Epithelial cell of proximal tubule (primary cell): ENCODE measurements at regions not wholly inside any gene's neighbourhood (a gene's known extent, or its start where the extent isn't known, plus 50 kb on each side); places are given as distances from the start of the nearest gene placed in this dataset.
"Not testable (repeated sequence)": the region's sequence is repeated elsewhere in the genome, so short reads cannot be mapped to it uniquely, and the experiment has no call there.

Source experiments
- DNase-seq: peaks from one replicate; pipeline ENCODE4 v3.0.0-alpha.2; 2011; ENCODE audit warnings: low read depth
- H3K4me3 ChIP-seq: 2 replicates; pipeline ENCODE4 v1.5.1; 2011; ENCODE audit warnings: low read depth, mild to moderate bottlenecking, low read length
- TF ChIP-seq, protein P1 (sequence below): conservative IDR thresholded peaks from 2 replicates; pipeline ENCODE4 v1.5.1; 2012; ENCODE audit warnings: low read depth, mild to moderate bottlenecking, low read length

DNA sequence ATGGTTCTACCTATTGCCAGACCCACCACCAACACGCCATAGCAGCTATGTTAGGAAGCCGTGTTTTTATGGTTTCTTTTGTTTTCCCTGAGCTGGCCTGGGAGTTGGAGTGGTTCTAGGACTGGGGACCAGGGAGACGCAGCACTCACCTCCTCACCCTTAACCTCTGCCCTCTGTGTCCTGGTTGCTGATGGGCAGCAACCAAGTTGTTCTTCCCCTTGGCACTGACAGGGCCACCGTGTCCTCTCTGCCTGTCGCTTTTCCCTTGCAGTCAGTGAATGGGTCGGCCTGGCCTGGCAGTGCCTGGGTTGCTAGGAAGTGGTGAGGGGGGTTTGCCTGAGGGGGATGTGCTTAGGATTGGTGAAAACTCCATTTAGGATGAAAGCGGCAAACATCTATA is 197.1 kb upstream of the GATA6 start:
- no peak for DNase-seq
- TF ChIP-seq, protein P1, sequence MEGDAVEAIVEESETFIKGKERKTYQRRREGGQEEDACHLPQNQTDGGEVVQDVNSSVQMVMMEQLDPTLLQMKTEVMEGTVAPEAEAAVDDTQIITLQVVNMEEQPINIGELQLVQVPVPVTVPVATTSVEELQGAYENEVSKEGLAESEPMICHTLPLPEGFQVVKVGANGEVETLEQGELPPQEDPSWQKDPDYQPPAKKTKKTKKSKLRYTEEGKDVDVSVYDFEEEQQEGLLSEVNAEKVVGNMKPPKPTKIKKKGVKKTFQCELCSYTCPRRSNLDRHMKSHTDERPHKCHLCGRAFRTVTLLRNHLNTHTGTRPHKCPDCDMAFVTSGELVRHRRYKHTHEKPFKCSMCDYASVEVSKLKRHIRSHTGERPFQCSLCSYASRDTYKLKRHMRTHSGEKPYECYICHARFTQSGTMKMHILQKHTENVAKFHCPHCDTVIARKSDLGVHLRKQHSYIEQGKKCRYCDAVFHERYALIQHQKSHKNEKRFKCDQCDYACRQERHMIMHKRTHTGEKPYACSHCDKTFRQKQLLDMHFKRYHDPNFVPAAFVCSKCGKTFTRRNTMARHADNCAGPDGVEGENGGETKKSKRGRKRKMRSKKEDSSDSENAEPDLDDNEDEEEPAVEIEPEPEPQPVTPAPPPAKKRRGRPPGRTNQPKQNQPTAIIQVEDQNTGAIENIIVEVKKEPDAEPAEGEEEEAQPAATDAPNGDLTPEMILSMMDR, result no peak
- no peak overlapping the region for H3K4me3 ChIP-seq

DNA sequence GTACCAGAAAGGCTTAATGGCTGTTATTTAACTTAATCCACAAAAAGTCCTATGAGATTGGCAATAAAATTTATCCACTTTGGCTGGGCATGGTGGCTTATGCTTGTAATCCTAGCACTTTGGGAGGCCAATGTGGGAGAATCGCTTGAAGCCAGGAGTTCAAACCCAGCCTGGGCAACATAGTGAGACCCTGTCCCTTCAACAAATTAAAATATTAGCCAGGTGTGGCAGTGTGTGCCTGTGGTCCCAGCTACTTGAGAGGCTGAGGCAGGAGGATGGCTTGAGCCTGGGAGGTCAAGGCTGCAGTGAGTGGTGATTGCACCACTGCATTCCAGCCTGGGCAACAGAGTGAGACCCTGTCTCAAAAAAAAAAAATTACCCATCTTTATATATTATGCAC is 193.4 kb upstream of the GATA6 start:
- DNase-seq, H3K4me3 ChIP-seq: not testable (repeated sequence)

DNA sequence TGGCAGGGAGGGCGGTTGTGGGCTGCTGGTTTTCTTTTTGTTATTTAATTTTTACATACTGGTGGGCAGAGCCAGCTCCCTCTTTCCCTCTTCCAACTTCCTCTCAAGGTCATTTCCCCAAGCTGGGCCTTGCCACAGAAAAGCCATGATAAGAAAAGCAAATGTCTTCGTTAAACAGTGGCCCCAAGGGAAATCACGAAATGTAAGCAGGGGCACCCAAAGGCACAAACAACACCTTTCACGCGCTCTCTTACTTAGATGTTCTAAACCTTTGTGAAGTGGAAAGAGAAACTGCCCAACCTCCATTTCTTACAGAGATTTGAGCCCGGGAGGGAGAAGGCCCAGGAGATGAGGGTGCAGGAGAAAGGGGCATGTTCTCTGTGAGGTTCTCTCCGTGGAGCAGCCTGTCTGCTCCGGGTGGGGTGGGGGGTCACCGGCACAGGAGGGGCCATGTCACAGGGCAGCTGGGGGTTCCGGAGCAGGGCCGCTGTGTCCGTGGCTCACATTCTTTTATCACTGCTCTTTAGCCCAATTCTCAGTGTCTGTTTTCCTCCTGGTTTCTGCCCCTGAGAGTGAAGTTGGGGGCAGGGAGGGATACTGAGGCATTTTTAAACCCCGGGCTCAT is 190.7 kb upstream of the GATA6 start:
- DNase-seq, result no peak
- no peak overlapping the region for H3K4me3 ChIP-seq
- TF ChIP-seq, protein P1, result no peak

DNA sequence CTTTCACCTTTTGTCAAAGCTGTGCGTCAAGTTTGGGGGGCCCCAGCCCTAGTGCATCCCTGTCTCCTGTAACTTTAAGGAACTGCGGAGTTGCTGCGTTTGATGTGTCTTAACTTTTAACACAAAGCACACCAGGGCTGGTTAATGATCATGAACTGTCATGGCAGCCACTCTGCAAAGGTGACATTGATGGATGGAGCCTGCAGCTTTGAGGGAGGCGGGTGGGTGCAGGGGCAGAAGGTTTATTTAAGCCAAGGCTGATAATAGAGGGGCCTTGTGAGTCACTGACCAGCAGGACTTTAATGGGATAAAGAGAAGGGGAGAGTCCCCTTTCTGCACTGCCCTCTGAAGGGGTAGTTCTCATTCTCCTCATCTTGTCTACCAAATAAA is 190.2 kb upstream of the GATA6 start:
- DNase-seq, result no peak
- no peak overlapping the region for H3K4me3 ChIP-seq
- TF ChIP-seq, protein P1, result no peak

DNA sequence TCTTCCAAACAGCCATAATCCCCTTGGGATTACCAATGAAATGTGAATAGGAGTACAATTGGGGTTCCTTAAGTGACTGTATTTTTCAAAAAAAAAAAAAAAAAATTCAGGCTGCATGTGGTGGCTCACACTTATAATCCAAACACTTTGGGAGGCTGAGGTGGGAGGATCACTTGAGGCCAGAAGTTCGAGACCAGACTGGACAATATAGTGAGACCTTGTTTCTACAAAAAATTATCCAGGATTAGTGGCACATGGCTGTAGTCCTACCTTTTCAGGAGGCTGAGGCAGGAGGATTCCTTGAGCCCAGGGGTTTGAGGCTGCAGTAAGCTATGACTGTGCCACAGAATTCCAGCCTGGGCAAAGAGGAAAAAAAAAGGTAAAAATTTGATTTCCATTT is 189.6 kb upstream of the GATA6 start:
- TF ChIP-seq, protein P1, result no peak
- H3K4me3 ChIP-seq, result no peak overlapping the region
- no peak for DNase-seq

DNA sequence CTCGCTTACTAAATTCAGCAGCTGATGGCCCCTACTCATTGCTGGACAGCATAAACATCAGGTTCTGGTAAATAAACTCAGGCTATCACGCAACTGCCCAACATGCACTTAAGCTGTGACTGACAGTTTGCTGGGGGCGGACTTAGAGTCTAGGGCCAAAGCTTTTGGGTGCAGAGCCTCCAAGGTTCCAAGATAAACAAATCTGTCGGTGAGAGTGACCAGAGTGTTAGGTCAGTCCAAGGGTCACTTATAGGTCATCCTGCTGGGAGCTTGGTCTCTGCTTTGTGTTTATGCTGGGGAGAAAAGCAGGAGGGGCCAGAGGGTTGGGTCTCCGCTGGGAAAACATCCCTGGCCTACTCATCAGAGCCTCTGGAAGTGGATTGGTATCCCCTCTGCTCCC is 188.6 kb upstream of the GATA6 start:
- no peak for DNase-seq
- TF ChIP-seq, protein P1, result no peak
- no peak overlapping the region for H3K4me3 ChIP-seq

DNA sequence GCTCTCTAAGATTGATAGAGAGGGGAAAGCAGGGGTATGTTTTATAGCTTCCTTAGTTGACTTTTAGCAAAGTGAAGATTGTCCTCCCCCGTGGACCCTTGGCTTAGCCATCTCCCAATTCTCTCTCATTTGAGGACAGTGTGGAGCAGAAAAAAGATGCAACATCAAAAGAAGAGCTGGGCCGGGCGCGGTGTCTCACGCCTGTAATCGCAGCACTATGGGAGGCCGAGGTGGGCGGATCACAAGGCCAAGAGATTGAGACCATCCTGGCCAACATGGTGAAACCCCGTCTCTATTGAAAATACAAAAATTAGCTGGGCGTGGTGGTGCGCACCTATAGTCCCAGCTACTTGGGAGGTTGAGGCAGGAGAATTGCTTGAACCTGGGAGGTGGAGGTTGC is 187.9 kb upstream of the GATA6 start:
- DNase-seq, H3K4me3 ChIP-seq: not testable (repeated sequence)

DNA sequence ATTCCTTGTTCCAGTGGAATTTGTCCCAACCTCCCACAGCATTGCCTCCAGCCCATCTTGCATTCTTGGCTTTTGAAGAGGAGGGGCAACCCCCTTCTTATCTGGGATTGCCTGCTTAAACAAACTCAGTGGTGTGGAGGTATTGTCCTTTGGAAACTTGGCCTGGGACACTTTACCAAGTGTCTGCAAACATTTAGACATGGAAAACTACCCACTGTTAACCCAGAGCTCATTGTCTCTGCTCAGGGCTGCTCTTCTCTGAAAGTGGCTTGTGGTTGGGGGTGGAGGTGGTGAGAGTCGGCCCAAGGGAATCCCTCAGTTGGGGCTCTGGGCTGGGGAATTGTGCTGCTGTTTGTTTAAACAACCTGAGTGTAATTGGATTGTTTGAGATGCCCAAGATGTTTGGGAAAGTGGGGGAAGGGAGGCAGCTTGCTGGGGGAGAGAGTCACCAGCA is 178.3 kb upstream of the GATA6 start:
- no peak for DNase-seq
- H3K4me3 ChIP-seq, result no peak overlapping the region
- TF ChIP-seq, protein P1, result no peak
